AML-193 (cell line): ENCODE measurements at regions not wholly inside any gene's neighbourhood (a gene's known extent, or its start where the extent isn't known, plus 50 kb on each side); places are given as distances from the start of the nearest gene placed in this dataset.

Source experiments
- DNase-seq, 2 experiments: peaks; one replicate each; lab custom pipeline; 2025; lab: John Stamatoyannopoulos, UW

DNA sequence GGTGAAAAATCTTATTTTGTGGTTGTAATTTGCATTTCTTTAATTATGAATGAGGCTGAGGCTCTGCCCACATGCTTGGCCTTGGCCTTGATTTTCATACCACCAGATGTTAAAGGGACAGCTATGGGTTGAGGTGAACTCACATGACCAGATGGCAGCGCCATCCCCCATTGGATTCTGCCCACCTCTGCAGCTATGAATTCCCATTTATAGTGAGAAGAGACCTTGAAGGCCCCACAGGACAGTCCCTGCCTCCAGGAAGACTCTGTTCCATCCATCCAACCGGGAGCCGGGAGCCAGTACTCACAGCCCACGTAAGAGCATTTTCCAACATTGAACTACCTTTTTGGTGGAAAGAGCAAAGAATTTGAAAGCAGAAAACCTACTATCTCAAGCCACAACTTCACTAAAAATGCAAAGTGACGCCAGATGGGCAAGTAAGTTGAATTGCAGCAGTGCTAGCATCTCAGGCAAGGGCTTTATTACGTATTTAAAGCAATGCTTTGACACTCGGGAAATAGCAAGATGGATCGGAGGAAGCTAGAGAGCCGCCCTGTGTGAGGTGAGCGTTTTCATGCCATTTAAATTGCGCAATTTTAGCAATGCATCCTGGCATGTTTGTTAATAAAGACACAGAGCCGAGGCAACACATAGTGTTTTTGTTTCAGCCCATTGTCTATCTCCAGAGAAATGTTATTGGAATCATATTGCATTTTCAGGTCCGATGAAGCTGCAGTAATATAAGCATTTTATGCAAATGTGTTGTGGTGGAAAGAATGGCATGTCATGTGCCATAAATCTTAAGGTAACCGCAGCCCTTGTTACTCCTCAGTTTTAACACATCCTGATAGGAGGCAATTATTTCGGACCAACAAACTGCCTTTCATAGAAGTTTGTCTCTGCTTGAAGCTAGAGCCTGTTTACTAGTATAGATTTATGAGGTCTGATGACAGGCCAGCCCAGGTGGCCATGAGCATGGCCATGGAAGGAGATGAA, 273.4 kb upstream of the TNRC6C start:
- no peak for DNase-seq

DNA sequence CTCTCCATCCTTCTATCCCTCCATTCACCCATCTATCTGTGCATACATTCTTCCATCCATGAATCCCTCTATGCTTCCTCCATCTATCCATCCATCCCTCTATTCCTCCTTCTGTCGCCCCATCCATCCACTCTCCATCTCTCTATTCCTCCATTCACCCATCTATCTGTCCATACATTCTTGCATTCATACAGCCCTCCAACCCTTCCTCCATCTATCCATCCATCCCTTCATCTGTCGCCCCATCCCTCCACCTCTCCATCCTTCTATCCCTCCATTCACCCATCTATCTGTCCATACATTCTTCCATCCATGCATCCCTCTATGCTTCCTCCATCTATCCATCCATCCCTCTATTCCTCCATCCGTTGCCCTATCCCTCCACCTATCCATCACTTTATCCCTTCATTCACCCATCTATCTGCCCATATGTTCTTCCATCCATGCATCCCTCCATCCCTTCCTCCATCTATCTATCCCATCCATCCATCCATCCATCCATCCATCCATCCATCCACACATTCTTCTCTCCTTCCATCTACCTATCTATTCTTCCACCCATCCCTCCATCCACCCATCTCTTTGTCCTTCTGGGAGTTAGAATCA, 272.5 kb upstream of the TNRC6C start:
- no peak for DNase-seq

DNA sequence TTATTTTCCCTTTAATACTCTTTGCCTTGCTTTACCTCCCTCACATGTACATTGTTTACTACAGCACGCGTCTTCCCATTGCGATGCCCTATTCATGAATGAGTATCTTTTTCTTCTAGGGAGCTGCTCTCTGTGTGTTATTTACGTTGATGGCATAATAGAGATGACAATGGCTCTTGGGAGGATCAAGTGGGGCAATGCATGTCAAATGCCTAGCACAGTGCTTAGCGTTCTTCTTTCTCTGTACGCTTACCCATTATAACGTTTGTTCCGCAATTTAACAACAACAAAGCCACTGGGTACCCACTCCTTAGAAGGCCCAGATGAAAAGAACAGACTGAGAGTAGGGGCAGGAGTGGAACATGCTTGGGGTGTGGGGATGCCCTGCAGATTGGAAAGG, 271.6 kb upstream of the TNRC6C start:
- DNase-seq, result no peak

DNA sequence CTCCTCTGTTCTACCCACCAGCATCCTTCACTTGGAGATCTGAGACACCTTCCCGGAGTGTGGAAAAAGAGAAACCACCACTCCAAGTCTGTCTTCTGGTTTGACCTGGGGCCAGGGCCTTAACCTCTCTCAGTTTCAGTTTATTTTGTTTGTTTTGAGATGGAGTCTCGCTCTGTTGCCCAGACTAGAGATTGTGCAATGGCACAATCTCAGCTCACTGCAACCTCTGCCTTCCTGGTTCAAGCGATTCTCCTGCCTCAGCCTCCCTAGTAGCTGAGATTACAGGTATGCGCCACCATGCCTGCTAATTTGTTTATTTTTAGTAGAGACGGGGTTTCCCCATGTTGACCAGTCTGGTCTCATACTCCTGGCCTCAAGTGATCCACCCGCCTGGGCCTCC, 271.1 kb upstream of the TNRC6C start:
- no peak for DNase-seq

DNA sequence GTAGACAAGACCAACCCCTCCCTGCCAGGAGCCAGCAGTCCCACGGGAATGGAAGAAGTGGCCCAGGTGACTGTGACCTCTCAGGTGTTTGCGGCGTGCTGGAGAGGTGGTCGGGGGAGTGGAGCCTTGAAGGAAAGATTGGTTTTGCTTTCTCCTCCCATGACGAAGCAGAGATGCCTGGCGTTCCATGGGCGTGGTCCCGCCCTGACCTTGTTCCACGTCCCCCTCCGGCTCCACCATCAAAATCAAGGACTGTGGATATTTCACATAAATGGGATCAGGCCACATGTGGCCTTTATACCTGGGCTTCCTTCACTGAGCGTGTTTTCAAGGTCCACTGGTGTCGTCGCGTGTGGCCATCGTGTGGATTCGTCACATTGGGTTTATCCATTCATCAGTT, 270.6 kb upstream of the TNRC6C start:
- no peak for DNase-seq

DNA sequence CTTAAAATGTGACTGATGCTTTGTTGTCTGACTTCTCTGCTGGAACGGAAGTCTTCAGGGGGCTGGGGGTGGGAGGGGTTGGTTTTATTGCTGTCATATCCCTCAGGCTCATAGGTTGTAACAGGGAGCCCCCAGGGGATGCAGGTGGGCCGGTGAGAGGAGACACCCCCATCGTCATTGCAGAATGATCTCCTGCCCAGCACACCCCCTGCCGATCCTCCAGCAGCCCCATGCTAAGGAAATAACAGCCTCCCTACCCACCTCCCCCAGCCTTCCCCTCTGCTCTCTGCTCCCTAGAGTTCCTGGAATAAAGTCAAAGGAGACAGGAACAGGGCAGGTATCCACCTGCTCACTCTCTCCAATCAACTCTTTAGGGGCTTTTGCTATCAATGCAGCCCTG, 270.1 kb upstream of the TNRC6C start:
- no peak for DNase-seq

DNA sequence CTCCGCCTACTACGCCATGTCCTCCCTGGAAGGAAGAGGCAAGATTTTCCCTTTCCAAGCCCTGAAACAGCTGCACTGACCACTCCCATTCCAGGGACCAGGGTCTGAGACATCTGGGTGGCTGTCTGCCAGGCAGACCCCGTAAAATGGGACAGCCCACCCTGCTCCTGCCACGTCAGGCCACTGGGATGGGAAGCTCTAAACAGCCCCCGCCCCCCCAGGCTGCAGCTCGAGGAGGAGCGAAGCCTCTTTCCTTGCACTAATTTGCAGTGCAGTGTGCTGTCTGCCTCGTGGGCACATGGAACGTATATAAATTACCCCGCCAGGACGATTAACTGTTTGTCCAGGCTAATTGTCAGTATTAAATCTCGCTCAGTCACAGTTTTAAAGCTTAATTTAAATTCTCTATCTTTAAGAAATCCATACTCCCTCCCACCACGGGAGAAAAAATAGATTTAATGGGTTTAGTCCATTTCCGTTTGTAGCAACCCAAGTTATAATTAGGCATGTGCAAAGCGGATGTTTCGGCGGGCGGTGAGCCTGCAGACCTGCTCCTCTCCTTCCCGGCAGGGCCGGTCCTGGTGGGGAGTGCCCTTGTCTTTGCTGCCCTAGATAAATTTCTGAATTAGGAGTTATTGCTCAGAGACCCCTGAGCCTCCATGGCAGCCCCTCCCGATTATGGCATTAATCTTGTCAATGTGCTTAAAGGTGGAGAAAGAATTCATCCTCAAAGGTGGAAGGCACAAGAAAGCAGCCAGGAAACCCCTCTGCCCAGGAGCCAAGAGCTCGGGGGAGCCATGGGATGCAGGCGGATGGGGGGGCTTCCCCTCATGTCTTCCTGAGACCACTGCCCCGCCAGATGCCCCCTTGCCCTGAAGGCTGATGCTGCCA, 268.0 kb upstream of the TNRC6C start:
- no peak for DNase-seq

DNA sequence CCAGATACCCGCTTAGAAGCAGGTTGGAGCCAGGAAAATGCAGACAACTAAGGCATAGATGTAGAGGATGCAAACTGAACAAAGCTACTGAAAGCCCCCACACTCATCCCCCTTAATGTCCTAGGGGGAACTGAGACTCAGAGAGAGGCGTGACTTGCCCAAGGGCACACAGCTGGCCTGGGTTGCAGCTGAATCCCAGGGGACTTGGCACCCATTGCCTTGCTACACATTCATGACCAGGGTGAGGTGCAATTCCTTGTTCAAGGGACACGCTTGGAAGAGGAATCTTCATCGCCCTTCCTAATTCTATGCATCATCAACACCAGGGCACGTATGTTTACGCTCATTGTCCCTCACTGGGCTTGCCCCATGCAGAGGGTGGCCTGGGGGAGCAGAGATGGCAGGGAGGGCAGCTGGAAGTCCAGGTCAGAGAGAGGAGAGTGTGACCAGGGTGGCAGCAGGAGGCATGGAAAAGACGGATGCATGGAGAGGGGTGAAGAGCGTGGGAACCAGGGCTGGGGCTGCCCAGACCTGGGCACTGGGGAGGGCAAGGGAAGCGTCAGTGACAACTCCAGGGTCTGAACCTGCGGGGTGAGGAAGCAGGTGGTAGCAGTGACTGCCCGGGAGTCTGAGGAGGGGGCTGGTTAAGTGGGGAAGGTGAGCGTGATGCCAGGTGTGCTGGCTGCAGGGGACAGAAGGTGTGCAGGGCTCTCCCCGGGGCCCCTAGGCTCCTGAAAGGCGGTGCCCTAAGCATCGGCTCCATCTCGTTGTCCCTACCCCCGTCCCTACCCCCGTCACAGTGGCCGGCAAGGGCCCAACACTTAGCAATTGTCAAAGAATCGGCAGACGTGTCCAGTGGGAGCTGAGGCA, 267.1 kb upstream of the TNRC6C start:
- no peak for DNase-seq

DNA sequence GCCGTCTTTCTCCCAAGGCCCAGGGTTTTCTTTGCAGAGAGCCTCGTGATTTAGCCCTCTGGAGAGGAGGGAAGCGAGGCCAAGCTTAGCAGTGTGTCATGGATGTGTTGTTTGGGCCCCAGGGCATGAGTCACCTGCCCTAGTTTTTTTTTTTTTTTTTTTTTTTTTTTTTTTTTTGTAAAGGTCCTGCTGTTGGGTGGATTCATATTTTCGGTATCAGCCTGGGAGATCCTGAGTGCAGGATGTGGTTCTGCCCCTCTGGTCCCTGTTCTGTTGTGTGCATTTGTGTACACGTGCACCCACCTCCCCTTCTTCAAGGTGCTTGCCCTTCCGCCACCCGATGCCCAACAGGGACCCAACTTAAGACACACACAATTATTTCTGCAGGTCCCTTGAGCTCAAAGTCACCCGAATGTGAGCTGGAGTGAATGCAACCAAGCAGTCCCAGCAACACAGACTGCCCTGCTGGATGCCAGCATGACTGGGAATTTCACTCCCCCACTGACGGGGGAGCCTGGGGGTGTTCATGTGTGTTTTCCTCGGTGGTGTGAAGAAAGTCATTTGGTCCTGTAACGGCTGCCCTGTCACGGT, 265.8 kb upstream of the TNRC6C start:
- no peak for DNase-seq

DNA sequence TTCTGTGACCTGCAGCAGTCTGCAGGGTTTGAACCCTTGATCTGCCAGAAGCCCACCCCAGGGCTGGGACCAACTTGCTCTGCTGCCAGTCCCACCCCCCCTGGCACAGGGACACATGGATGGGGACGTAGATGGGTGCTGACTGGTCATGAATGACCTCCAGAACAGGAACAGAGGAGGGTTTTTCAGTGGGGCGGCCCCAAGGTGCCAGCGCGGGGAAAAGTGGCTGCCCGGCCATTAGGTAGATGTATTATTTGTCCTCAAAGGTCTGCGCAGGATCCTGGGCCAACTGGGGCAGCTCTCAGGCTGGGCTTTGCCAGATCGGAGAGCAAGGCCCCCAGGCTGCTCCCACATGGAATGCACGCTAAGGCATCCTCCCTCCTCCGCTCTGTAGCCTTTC, 265.2 kb upstream of the TNRC6C start:
- no peak for DNase-seq

DNA sequence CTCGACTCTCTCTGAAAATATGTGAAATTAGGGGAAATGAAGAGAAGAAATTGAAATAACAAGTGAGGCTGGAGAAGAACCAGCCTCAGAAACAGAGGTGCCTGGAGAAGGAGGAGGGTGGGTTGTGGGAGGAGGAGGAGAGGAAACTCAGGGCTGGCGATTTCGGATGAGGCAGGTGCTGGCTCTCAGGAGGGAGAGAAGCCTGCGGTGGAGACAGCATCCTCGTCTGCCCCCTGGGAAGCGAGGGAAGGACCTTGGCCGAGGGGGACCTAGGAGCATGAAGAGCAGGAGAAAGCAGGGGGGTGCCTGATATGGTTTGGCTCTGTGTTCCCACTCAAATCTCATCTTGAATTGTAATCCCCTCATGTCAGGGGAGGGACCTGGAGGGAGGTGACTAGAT, 264.7 kb upstream of the TNRC6C start:
- DNase-seq, result no peak

DNA sequence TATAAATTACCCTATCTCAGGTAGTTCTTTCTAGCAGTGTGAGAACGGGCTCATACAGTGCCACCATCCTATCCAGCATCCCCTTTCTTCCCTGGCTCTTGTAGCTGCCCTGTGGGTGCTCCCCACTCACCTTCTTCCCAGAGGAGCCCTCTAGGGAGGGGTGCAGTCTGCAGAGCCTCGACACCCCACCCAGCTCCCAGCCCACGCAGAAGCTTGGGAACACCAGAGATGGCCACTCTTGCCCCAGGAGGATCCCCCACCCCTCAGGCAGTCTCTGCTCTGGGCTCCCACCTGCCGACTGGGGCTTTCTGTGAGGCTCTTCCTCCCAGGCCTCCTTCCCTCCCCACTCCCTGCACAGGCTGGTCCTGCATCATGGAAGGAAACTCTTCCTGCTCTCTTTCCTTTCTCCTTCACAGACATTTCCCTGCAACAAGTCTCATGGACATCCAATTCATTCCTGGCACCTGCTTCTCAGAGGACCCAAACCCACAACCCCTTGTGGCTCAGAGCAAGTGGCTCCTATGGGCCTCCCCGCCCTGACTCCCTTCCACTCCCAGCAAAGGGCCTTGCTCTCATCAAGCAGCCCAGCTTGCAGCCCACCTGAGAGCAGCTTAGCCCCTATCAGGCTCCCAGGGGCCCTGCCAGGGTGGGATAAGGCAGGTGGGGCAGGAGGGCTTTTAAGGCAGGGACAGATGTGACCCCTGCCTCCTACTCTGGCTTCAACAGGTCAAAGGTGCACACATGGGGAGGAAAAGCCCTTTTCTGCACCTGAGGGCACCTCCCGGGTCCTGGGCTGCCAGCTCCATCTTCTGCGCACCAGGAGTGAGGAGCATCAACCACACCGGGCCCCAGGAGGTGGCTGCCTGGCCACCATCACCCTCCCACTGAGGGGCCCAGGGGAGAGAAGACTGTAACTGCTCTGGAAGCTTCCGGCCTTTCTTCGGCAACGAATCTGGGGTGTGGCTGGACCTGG, 263.8 kb upstream of the TNRC6C start:
- DNase-seq, result no peak

DNA sequence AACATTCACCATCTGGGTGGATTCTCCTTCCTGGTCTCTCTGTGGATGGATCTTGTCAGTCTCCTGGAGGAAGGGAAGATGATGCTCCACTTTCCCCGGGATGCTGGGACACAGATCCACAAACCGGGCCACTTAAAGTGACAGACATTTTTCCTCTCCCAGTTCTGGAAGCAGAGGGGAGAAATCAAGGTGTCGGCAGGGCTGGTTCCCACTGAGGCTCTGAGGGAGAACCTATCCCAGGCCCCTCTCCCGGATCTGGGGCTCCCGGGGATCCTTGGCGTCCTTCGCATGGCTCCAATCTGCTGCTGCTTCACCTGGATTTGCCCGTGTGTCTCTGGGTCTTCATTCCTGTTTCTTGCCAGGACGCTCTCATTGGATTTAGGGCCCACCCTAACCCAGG, 263.1 kb upstream of the TNRC6C start:
- no peak for DNase-seq

DNA sequence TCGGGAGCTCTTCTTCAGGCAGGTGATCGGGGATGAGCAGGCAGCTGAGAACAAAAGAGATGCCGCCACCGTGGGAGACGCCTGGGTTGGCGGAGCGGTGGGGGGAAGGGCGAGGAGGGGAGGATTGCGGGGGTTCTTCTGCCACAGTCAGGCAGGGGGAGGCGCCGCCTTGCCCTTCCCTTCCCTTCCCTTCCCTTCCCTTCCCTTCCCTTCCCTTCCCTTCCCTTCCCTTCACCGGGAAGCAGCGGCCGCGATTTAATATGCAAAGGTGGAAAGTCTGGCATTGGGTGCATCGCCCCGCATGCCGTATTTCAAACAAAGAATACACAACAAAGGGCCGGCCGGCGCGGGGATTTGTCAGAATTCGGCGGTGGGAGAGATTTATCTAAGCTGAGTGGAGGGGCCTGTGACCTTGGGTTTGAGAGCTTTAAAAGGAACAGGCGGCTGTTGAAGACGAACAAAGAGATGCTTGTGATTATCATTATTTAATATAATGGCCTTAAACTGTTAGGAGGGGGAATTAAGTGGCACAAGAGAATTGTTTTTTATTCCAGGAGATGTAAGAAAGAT, 262.3 kb upstream of the TNRC6C start:
- no peak for DNase-seq

DNA sequence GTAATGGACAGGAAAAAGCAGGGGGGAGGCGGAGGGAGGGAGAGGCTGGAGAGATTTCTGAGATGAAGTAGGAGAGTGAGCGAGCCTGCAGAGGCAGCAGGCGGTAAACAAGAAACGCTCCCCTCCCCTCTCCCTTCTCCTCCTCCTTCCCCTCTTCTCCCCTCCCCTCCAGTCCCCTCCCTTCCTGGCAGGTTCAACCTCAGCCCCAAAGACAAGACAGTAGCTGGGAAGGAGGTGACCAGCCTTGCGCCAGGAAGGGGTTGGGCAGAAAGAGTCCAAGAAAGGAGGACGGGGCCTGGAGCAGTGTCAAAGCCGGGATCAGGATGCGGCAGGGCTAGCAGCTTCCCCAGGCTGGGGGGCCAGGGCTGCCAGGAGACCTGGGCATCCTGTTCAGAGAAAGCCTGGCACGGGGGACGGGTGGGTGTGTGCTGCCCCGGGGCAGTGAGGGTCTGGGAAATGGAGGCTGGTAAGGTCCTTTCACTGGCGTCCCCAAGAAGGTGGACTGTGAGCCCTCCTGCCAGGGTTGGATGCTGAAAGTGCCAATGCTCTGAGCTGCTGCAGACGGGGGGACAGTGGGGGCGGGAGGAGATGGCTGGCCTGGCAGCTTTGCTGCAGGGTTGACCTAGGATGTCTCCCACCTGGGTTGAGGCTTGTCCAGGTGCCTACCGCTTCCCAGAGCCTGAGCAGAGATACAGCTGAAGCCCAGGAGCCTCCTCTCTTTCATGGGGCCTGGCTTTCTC, 261.6 kb upstream of the TNRC6C start:
- no peak for DNase-seq

DNA sequence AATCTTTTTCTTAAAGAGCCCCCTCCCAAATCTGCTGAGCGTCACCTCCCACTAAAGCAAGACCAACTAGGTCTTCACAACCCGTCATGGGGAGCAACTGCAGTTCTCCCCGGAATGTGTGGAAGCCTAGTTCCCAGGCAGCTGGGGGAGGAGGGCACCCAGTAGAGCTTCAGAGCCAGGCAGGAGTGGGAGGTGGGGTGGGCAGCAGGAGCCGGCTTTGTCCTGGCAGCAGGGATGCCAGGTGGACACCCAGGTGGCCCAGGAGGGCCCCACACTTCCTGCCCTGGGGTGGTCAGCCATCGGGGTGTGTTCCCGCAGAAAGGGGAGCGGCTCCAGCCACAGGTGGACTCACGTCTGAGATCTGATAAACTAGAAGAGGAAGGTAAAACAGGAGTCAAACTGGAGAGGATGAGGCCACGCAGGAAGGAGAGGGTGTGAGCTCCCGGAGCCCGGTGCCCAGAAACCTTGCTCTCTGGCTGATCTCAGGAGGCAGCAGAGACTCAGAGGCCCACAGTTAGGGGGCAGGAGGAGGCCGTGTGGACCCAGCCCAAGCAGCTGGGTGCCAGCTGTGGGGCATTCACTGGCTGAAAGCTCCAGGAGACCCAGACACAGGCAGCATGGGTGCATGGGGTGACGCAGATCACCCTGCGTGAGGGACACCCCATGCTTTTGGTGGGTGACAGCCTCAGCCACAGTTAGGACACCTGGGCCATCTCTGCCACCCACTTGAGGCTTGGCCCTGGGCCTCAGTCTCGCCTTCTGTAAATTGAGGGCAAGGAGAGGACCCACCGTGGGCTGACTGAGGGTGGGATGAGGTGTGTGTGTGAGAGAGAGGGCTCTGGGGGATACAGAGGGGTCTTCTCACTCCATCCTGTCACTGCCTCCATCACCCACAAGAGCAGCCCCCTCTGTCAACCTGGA, 260.8 kb upstream of the TNRC6C start:
- DNase-seq, result no peak

DNA sequence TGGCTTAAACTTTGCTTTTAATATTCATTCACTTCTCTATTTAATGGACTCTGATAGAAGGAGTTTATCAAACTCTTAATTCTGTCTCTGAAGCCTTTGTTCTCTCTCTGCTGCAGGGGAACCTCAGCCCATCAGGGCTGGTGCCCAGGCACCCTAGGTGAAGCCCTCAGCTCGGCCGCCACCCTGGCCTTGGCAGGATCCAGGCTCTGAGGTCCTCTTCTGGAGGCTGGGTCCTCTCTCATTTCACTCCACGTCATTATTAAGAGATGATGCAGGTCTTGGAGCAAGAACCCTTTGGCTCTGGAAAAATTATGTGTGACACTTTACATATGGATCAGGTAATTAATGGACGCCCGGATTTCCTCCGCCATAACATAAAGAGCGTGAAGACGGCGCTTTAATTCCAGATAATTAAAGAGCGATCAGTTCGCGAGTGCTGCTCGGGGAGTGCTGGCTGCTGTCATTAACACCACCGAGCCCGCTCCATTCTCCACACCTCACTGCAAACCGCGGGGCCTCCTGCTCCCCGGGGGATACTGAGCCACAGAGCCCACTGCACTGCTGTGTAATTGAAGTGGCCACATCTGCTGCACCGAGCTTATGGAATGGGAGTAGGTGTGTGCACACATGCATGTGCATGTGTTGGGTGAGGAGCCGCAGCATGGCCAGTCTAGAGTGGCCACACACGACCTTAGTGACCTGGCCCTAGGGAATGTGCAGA, 259.4 kb upstream of the TNRC6C start:
- DNase-seq, result no peak
